GM12873 (cell line): ENCODE measurements at regions not wholly inside any gene's neighbourhood (a gene's known extent, or its start where the extent isn't known, plus 50 kb on each side); places are given as distances from the start of the nearest gene placed in this dataset.

Experiments used
- CTCF ChIP-seq: IDR thresholded peaks from 2 replicates; pipeline ENCODE4 v1.5.1; 2012; ENCODE audit warnings: low read depth, mild to moderate bottlenecking, moderate library complexity, low read length, control low read depth; ENCODE audit not compliant: insufficient read depth; ENCODE audit errors: missing control alignments

- TF ChIP-seq CTCF, result no peak
These were observed 329.1 kb upstream of the SMIM31 start for GRCh38 chr4:164424846-164425245.

GRCh38 chr4:164428561-164428960, 325.4 kb upstream of the SMIM31 start:
- TF ChIP-seq CTCF, result no peak

DNA sequence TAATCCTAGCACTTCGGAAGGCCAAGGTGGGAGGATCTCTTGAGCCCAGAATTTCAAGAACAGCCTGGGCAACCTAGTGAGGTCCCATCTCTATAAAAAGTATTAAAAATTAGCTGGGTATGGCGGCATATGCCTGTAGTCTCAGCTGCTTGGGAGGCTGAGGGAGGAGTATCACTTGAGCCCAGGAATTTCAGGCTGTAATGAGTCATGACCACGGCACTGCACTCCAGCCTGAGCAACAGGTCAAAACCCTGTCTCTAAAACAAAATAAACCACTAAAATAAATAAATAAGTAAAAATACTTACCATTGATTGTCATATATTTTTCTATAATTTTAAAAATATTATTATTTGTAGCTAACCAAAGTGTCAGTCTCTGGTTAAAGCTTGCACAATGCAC, 315.6 kb upstream of the SMIM31 start:
- no peak for TF ChIP-seq CTCF

DNA sequence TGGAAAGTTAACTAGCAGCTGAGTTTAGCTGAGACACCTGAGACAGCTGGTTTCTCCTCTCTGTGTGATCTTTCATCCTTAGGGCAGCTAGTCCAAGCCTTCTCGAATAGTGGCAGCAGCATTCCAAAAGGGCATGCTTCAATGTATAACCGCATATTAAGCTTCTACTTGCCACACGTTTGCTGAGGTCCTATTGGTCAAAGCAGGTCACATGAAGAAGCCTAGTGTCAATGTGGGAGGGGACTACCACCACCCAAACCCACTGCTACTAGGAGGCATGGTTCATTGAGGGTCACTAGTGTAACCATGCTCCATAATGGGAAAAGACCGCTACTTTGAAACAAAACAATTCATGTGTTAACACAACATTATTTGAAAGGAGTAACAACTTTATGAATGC, 314.9 kb upstream of the SMIM31 start:
- no peak for TF ChIP-seq CTCF

GRCh38 chr4:164440199-164440598, 313.7 kb upstream of the SMIM31 start:
- no peak for TF ChIP-seq CTCF

GRCh38 chr4:164441109-164441508, 312.8 kb upstream of the SMIM31 start:
- no peak for TF ChIP-seq CTCF

DNA sequence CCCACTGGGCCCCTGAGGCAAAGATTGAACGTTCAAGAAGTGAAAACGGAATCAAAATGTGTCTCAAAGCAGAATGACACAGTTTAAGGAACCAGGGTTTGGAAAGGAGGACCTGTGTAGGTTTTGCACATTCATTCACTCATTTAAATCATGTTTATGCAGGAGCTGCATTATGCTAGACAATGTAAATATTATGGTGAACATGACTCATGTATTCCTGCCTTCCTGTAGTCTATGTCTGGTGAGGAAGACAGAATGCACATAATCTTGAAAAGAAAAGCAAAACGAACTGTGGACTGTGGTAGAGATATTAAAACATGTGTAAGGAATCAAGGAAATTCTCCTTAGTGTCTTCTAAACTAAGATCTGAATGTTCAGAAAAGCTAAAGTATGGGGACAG, 311.8 kb upstream of the SMIM31 start:
- no peak for TF ChIP-seq CTCF

- no peak for TF ChIP-seq CTCF
These were observed 307.4 kb upstream of the SMIM31 start for GRCh38 chr4:164446516-164446915.
